Heart left ventricle (tissue), 13 donors: ENCODE measurements at regions not wholly inside any gene's neighbourhood (a gene's known extent, or its start where the extent isn't known, plus 50 kb on each side); places are given as distances from the start of the nearest gene placed in this dataset.

ENCODE experiments used
- CTCF ChIP-seq, 12 donors: fragments of 200-600 bp; sonication (generic) in 4 of 12; IDR thresholded peaks; one replicate each; pipeline versions ENCODE4 v1.5.0 to v1.8.0; 2018 to 2022; ENCODE audit warnings: antibody characterized with exemption in 12 of 12, mild to moderate bottlenecking in 5 of 12
- POLR2A ChIP-seq, 2 donors: fragments of 450-650 bp; IDR thresholded peaks; one replicate each; pipeline ENCODE4 v1.6.1; 2017; ENCODE audit warnings: antibody characterized with exemption in 2 of 2, mild to moderate bottlenecking in 2 of 2, moderate library complexity in 2 of 2
- donor health status: ischemic (EF 13 %, LVEDD 7.1; RV severe dilation, severe dysfunction).
- donor health status: DM: no; HTN: yes; CAD: no.
- donor health status: DM: no; HTN: no; CAD: no.
- donor health status: ischemic (EF 25% LVEDD 6.9; RV normal size, moderate dysfunction).
- donor health status: ischemic (EF 25% LVEDD 5.7; RV mildly dilated, moderate dysfunction).
- donor health status: ischemic (EF 35%, LVEDD 5.7; RV mildly dilated, moderate dysfunction).
- donor health status: nonischemic (EF 11% LVEDD 7.7; RV severe dilation, severe dysfunction).
- donor health status: DM: yes; HTN: yes; CAD: no.
- donor health status: PGD.
- donor health status: ischemic (EF 29% LVEDD 5.4; RV normal size, mild dysfunction).
- donor health status: nonischemic (EF 23%, LVEDD 6.1; RV moderate dilation, normal function).

- TF ChIP-seq POLR2A (IDR thresholded peaks at IDR 0.05) (no peak), CTCF (IDR thresholded peaks at IDR 0.05) (no peak)
Observed at GRCh38 chr3:78183906-78184599, 1144.2 kb downstream of the ROBO2 start.
